ENCODE measurements at regions not wholly inside any gene's neighbourhood (a gene's known extent, or its start where the extent isn't known, plus 50 kb on each side); places are given as distances from the start of the nearest gene placed in this dataset.

DNA sequence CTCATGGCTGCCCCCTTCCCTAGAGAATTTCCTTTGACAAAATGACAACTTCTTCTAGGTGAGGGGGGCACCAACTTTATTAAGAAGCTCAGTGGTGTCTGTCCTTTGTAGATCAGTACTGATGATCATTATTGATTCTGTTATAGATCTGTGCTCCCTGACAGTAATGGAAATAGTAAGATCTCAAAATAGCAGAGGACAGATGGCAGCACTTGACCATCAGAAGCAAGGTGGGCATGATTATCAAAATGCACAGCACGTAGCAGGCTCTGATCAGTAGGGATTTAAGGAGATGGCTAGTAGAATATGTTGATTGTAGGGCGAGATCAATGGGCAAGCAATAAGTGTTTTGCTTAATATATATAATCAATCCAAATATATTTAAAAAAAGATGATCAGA is 208.6 kb upstream of the HDDC2 start:
- ATAC-seq (replicated peaks in 6 of 8): no peak
- Histone ChIP-seq H3K4me1 (replicated peaks in 1 of 2) (no peaks in the 10 kb centered on the region), H3K27ac (no peak overlapping the region), H3K4me3 (no peak overlapping the region)
- in situ Hi-C loops (cut with MboI; ENCODE audit: low pct_unique_long_range_greater_than_20kb in 2 of 9, low sequenced_read_pairs in 9 of 9, unreplicated experiment in 9 of 9): no loop called here
- 0 to 100% (median 81%) methylated on average over 1 to 2 of the region's 2 CpGs; no CpG with 5 or more reads in 2 of the 10 experiments for WGBS, 10 experiments

DNA sequence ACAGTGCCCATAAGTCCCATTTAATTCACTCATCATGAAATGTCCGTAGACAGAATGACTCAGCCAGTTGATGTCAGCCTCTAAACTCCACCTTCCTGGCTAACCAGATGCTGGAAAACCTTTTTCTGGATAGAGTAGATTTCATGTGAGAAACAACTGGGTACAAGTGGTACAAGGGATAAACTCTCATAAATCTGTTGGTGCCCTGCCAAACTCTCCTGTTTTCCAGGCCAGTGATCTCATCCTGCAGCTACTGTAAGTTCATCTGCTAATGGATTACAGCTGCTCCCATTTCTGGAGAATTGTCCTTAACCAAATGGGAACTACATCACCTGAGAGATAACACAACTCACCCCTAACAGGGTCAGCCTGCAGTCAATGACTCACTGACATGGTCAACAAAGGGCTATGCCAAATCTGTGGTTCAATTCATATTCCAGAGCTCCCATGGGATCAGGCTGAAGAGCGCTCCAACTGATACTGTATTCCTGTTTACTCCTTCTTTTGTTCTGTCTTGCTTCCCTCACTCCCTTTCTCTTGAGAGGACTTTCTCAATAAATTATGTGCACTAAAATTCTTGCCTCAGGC is 210.1 kb upstream of the HDDC2 start:
- H3K4me3 ChIP-seq: no peak overlapping the region
- H3K27ac ChIP-seq: no peak overlapping the region
- in situ Hi-C loops (cut with MboI; ENCODE audit: low pct_unique_long_range_greater_than_20kb in 2 of 9, low sequenced_read_pairs in 9 of 9, unreplicated experiment in 9 of 9): no loop called here
- H3K4me1 ChIP-seq (replicated peaks in 1 of 2): no peaks in the 10 kb centered on the region
- 0 to 100% (median 100%) methylated on average over 1 to 2 of the region's 2 CpGs; no CpG with 5 or more reads in 3 of the 10 experiments for WGBS, 10 experiments
- peak in 7 of 8 experiments; percentile 25 to 84 (median 39) for ATAC-seq (replicated peaks in 6 of 8)

DNA sequence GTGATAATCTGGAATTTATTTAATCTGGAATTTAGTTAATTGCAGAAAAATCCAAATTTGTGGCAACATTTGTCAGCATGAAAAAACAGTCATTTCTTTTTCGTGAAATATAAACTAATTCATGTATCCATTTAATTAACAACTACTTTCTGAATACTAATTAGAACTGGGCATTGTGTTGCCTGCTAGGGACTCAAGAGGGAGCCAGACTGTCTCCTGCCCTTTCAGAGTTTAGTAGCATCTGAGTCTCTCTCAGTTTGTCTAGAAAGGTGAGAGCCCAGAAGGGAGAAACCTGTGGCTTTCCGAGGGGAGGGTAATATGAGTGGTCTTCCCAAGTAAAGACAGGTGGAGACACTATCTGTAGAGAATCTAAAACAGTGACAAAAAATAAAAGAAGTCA is 210.9 kb upstream of the HDDC2 start:
- ATAC-seq (replicated peaks in 6 of 8): no peak
- Histone ChIP-seq H3K27ac (no peak overlapping the region), H3K4me1 (replicated peaks in 1 of 2) (no peaks in the 10 kb centered on the region), H3K4me3 (no peak overlapping the region)
- 0 to 93% (median 49%) methylated on average over 1 to 2 of the region's 2 CpGs; no CpG with 5 or more reads in 1 of the 10 experiments for WGBS, 10 experiments
- in situ Hi-C loops (cut with MboI; ENCODE audit: low pct_unique_long_range_greater_than_20kb in 2 of 9, low sequenced_read_pairs in 9 of 9, unreplicated experiment in 9 of 9): no loop called here

DNA sequence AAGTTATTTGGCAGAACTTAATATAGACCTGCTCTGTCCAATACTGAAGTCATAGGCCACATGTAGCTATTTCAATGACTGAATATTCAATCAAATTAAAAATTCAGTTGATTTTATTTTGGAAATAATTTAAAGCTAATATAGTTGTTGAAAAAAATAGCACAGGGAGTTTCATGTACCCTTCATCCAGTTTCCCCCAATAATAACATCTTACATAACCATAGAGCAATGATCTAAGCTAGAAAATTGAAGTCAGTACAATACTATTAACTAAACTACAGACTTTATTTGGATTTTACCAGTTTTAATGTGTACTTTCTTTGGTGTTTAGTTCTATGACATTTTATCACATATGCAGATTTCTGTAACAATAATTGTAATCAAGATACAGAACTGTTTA is 212.2 kb upstream of the HDDC2 start:
- H3K4me3 ChIP-seq: no peak overlapping the region
- in situ Hi-C loops (cut with MboI; ENCODE audit: low pct_unique_long_range_greater_than_20kb in 2 of 9, low sequenced_read_pairs in 9 of 9, unreplicated experiment in 9 of 9): no loop called here
- no peak for ATAC-seq (replicated peaks in 6 of 8)
- H3K4me1 ChIP-seq (replicated peaks in 1 of 2): no peaks in the 10 kb centered on the region
- H3K27ac ChIP-seq: no peak overlapping the region

DNA sequence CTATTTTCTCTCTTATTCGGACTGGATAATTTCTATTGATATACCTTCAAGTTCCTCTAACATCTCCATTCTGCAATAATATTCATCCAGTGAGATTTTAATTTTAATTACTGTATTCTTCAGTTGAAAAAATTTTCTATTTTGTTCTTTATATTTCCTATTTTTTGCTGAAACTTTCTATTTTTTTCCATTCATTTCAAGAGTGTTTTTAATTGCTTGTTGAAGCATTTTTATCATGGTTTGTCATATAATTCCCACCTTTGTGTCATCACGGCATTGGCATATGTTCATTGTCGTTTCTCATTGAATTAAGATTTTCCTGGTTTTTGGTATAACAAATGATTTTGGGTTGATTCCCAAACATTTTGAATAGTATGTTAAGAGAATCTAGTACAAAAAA is 214.9 kb upstream of the HDDC2 start:
- H3K4me1 ChIP-seq (replicated peaks in 1 of 2): no peaks in the 10 kb centered on the region
- WGBS, 10 experiments: 22 to 94% (median 89%) methylated on average over 2 to 3 of the region's 3 CpGs
- H3K4me3 ChIP-seq: no peak overlapping the region
- ATAC-seq (replicated peaks in 6 of 8): no peak
- in situ Hi-C loops (cut with MboI; ENCODE audit: low pct_unique_long_range_greater_than_20kb in 2 of 9, low sequenced_read_pairs in 9 of 9, unreplicated experiment in 9 of 9): no loop called here
- H3K27ac ChIP-seq: no peak overlapping the region

DNA sequence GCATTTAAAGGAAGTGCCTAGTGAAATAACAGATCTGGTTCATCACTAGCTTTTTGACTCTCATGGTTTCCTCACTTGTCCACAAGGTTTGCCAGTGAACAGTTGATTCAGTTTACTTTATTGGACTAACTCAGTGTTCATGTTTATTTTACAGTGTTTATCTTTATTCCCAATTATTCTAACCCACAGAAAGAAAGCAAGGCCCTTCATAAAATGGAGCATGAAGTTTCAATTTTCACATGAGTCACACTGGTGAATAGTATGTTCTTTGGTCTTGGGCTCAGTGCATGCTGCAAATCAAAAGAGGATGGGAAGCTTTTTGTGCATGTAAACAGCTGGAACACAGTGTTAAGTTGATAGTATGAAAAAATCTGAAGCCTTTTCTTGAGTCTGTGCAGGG is 217.6 kb upstream of the HDDC2 start:
- Histone ChIP-seq H3K4me3 (no peak overlapping the region), H3K4me1 (replicated peaks in 1 of 2) (no peaks in the 10 kb centered on the region), H3K27ac (no peak overlapping the region)
- ATAC-seq (replicated peaks in 6 of 8): no peak
- in situ Hi-C loops (cut with MboI; ENCODE audit: low pct_unique_long_range_greater_than_20kb in 2 of 9, low sequenced_read_pairs in 9 of 9, unreplicated experiment in 9 of 9): no loop called here

DNA sequence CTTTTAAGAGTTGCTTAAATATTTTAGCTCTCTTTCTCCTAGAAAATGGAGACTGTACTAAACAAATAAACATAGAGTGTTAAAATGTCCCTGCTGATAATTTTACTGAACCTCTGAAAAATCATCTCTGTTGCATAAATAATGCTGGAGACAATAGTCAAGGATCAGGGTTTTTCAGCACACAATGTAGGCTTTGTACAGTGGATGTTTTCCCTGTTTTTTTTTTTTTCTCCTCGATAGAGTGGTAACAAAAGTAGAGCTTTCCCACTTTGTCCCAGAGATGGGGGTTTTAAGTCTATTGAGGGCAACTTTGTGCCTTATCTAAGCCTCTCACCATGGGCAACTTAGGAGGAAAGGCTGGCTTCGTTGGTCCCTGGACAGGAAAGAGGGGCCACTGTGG is 222.6 kb upstream of the HDDC2 start:
- no peak overlapping the region for H3K27ac ChIP-seq
- in situ Hi-C loops (cut with MboI; ENCODE audit: low pct_unique_long_range_greater_than_20kb in 2 of 9, low sequenced_read_pairs in 9 of 9, unreplicated experiment in 9 of 9): no loop called here
- no peak overlapping the region for H3K4me3 ChIP-seq
- ATAC-seq (replicated peaks in 6 of 8): no peak
- 0 to 60% (median 10%) methylated on average over 1 to 2 of the region's 2 CpGs; no CpG with 5 or more reads in 2 of the 10 experiments for WGBS, 10 experiments
- peaks cover 10 to 13% of the 10 kb centered on the region in 2 donors for H3K4me1 ChIP-seq (replicated peaks in 1 of 2)

DNA sequence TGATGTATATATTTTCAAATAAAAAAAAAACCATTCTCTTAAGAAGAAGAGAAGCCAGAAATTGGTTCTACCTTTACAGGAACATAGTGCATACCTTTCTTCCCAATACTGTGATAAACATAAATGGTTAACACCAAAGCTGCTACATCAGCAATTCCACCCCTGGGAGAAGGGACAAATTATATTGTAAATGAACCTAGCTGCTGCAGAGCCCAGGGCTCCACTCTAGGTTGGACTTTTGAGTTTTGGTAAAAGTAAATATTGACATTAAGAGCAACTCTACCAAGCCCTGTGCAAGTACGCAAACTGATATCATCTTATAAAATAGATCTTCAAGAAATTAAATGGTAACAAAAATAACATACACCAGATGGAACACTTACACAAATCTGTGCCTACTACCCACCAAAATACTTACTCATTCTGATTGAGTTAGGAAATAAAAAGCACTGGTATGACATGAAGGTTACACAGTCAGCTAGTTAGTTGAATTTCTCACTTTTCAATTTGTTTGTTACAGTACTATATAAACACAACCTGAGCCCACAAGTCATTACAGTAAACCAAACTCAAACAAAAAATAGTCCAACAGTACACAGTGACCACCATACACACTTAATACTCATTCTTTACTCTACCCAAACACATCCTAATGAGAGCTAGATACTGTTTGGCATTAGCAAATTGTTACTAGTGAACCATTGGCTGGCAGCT is 223.3 kb upstream of the HEY2 start:
- peaks cover 10 to 13% of the 10 kb centered on the region in 2 donors for H3K4me1 ChIP-seq (replicated peaks in 1 of 2)
- H3K27ac ChIP-seq: no peak overlapping the region
- ATAC-seq (replicated peaks in 6 of 8): no peak
- no peak overlapping the region for H3K4me3 ChIP-seq
- WGBS, 10 experiments: 0 to 100% (median 25%) methylated on average over 1 of the region's 1 CpG; no CpG with 5 or more reads in 4 of the 10 experiments
- in situ Hi-C loops (cut with MboI; ENCODE audit: low pct_unique_long_range_greater_than_20kb in 2 of 9, low sequenced_read_pairs in 9 of 9, unreplicated experiment in 9 of 9): no loop called here

DNA sequence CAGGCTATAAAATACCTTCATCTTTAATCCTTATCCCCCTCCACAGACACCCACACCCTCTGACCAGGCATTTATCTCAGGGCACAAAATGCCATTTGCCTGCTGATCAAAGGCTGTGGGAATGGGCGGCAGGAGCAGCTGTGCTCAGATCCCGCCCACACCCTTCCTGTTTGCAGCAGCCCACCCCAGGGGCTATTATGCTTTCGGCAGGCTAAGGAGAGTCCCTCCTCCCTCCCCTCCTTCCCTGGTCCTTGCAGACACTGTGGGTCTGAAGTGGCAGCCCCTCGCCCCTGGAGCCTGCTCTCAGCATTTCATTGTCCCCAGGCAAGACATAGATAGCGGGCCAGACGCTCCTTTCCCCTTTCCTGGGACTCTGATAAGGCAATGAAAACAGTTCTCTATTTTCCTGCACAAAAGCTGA is 220.8 kb upstream of the HEY2 start:
- Histone ChIP-seq H3K4me3 (no peak overlapping the region), H3K4me1 (replicated peaks in 1 of 2) (peaks cover 10 to 13% of the 10 kb centered on the region in 2 donors), H3K27ac (peak overlapping the region in 1 of 2 donors; percentile 8)
- in situ Hi-C loops (cut with MboI; ENCODE audit: low pct_unique_long_range_greater_than_20kb in 2 of 9, low sequenced_read_pairs in 9 of 9, unreplicated experiment in 9 of 9): no loop called here
- 0 to 20% (median 0%) methylated on average over 1 to 2 of the region's 6 CpGs; no CpG with 5 or more reads in 5 of the 10 experiments for whole genome bisulfite sequencing, 10 experiments
- ATAC-seq (replicated peaks in 6 of 8): peak in 7 of 8 experiments; percentile 35 to 86 (median 80)

DNA sequence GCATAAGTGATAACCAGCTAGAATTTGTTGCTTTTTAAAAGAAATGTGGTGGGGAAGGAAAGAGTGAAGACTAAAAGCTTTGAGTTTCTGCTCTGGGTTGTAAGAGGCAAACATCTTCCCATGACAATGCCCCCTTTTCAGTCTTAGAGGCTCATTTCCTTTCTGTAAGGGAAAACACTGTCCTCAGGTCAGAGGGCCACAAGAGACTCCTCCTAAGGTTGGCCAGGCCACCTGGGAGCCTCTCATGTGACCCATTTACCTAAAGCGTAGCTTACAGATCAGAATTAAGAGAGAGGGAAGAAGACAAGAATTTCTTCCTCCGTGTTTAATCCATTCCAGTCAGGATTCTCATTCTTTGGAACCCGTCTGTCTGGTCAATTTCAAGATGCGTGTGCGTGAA is 220.4 kb upstream of the HEY2 start:
- Histone ChIP-seq H3K27ac (no peak overlapping the region), H3K4me3 (no peak overlapping the region), H3K4me1 (replicated peaks in 1 of 2) (peaks cover 10 to 13% of the 10 kb centered on the region in 2 donors)
- in situ Hi-C loops (cut with MboI; ENCODE audit: low pct_unique_long_range_greater_than_20kb in 2 of 9, low sequenced_read_pairs in 9 of 9, unreplicated experiment in 9 of 9): no loop called here
- peak in 1 of 8 experiments; percentile 21 for ATAC-seq (replicated peaks in 6 of 8)
- WGBS, 10 experiments: 55 to 94% (median 80%) methylated on average over 1 to 5 of the region's 5 CpGs; no CpG with 5 or more reads in 1 of the 10 experiments

DNA sequence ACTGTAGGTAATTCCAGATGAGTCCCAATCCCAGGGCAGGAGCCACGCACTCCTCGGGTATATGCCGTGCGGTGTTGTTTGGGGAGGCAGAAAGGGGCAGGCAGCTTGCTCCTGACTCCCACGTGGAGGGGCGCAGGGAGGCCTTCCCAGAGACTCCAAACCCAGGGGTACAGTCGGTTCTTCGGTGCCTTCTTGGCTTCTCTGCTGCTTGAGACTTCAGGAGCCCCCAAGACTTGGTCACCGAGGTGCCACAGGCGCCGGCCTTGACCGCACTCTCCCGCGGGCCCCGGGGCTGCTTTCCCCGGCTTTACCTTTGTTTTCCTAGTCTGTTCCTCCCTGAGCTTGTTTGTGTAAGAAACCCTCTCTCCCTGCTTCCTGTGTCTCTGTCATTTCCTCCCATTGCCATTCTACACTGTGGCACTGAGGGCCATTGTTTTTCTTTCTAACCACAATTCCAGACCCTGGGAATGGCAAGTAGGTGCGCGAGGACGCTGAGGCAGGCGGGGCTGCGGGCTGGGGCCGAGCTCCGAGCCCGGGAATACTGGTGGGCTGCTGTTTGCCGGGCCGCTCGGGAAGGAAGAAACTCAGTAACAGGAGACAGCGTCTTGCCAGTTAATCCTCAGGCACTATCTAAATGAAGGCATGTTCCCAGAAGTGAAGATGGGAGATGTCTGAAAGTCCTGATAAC is 215.6 kb upstream of the HEY2 start:
- WGBS, 10 experiments: 0 to 94% (median 69%) methylated on average over 1 to 13 of the region's 28 CpGs; no CpG with 5 or more reads in 2 of the 10 experiments
- H3K4me1 ChIP-seq (replicated peaks in 1 of 2): peaks cover 3% of the 10 kb centered on the region in 2 donors
- in situ Hi-C loops (cut with MboI; ENCODE audit: low pct_unique_long_range_greater_than_20kb in 2 of 9, low sequenced_read_pairs in 9 of 9, unreplicated experiment in 9 of 9): no loop called here
- no peak overlapping the region for H3K27ac ChIP-seq
- ATAC-seq (replicated peaks in 6 of 8): peak in 1 of 8 experiments; percentile 47
- H3K4me3 ChIP-seq: no peak overlapping the region

DNA sequence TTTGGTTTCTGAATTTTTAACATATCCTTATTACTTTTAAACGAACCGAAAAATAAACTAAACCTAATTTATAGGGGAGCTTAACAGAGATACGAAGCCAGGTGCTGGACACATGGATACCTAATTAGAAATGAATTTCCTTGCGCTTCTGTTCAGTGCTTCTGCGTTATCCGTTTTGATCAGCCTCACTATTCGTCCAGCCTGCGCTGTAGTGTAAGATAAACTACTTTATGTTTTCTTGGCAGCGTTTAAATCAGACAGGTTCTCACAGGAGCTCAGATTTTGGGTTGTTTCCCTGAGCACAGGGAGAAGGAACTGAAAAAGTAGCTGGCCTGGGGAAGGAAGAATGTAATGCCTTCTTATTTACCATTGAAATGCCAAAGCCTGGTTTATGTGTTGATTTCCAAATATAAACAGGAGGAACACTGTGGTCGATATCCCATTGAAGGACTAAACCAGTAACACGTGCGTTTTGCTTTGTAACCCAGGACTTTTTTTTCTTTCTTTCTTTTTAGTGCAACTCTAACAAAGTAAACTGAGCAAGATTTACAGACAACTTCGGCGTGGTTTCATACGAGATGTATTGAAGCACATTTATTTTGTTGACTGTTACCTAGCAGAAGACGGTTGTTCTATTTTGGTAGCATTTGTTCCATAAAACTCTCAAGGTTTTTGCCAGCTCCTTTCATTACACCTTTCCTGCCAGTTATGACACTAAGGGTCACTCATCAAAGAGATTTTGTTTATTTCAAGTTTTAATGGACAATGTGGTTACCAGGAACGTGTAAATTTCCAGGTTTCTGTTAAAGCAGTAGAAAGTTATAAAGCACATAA is 214.8 kb upstream of the HEY2 start:
- ATAC-seq (replicated peaks in 6 of 8): no peak
- no peaks in the 10 kb centered on the region for H3K4me1 ChIP-seq (replicated peaks in 1 of 2)
- H3K4me3 ChIP-seq: no peak overlapping the region
- WGBS, 10 experiments: 14 to 95% (median 88%) methylated on average over 3 to 17 of the region's 17 CpGs; no CpG with 5 or more reads in 1 of the 10 experiments
- no peak overlapping the region for H3K27ac ChIP-seq
- in situ Hi-C loops (cut with MboI; ENCODE audit: low pct_unique_long_range_greater_than_20kb in 2 of 9, low sequenced_read_pairs in 9 of 9, unreplicated experiment in 9 of 9): no loop called here

DNA sequence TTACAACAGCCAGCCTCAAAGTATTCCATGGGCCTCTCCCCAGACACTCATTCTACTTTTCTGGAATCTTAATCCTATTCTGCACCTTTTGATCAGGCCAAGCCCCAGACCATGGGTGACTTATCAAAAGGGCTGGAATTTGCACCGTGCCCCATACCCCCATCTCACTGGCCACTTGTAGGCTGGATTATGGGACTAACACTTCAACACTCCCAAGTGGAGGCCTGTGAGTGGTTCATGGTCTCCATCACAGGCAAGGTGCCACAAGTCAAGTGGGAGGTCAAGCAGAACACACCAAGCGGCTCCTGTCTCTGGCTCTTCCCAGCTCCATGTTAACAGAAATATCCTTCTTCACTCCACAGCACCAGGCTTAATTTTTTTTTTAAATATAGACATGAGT is 212.3 kb upstream of the HEY2 start:
- WGBS, 10 experiments: 25 to 100% (median 87%) methylated on average over 1 to 2 of the region's 2 CpGs; no CpG with 5 or more reads in 2 of the 10 experiments
- no peak for ATAC-seq (replicated peaks in 6 of 8)
- in situ Hi-C loops (cut with MboI; ENCODE audit: low pct_unique_long_range_greater_than_20kb in 2 of 9, low sequenced_read_pairs in 9 of 9, unreplicated experiment in 9 of 9): no loop called here
- Histone ChIP-seq H3K4me3 (no peak overlapping the region), H3K4me1 (replicated peaks in 1 of 2) (no peaks in the 10 kb centered on the region), H3K27ac (no peak overlapping the region)

Data from motor neuron (in vitro differentiated cells).